DOHH2 (cell line): ENCODE measurements at regions not wholly inside any gene's neighbourhood (a gene's known extent, or its start where the extent isn't known, plus 50 kb on each side); places are given as distances from the start of the nearest gene placed in this dataset.

Source experiments
- EZH2phosphoT487 ChIP-seq: fragments of 200-600 bp; sonication (generic); IDR thresholded peaks from 2 replicates; pipeline ENCODE4 v1.6.1; 2017; ENCODE audit warnings: borderline replicate concordance, mild to moderate bottlenecking, antibody characterized with exemption, low read length, moderate library complexity, mixed read lengths
- TF ChIP-seq, protein P1 (sequence below): fragments of 200-600 bp; sonication (generic); IDR thresholded peaks from one replicate; pipeline ENCODE4 v1.5.1; 2014; ENCODE audit warnings: antibody characterized with exemption, mild to moderate bottlenecking, low read depth, low read length; ENCODE audit not compliant: poor library complexity, severe bottlenecking

DNA sequence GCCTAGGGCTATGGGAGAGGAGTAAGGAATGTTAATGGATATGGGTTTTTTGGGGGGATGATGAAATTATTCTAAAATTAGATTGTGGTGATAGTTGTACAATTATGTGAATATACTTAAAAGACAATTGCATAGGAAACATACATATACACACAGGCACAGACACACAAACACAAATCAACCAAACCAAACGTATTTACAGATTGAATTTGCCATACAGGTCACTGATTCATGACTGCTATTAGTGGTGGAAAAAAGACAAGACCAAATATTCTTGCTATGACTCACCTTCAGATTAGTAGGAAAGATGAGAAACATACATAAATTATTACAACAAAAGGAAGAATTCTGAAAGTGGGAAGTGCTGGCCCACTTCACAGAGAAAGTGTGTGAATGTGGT lies 85.3 kb downstream of the C3orf38 start:
- TF ChIP-seq, protein P1, sequence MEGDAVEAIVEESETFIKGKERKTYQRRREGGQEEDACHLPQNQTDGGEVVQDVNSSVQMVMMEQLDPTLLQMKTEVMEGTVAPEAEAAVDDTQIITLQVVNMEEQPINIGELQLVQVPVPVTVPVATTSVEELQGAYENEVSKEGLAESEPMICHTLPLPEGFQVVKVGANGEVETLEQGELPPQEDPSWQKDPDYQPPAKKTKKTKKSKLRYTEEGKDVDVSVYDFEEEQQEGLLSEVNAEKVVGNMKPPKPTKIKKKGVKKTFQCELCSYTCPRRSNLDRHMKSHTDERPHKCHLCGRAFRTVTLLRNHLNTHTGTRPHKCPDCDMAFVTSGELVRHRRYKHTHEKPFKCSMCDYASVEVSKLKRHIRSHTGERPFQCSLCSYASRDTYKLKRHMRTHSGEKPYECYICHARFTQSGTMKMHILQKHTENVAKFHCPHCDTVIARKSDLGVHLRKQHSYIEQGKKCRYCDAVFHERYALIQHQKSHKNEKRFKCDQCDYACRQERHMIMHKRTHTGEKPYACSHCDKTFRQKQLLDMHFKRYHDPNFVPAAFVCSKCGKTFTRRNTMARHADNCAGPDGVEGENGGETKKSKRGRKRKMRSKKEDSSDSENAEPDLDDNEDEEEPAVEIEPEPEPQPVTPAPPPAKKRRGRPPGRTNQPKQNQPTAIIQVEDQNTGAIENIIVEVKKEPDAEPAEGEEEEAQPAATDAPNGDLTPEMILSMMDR = no peak
- no peak for TF ChIP-seq EZH2phosphoT487
